ENCODE measurements at regions not wholly inside any gene's neighbourhood (a gene's known extent, or its start where the extent isn't known, plus 50 kb on each side); places are given as distances from the start of the nearest gene placed in this dataset.

DNA sequence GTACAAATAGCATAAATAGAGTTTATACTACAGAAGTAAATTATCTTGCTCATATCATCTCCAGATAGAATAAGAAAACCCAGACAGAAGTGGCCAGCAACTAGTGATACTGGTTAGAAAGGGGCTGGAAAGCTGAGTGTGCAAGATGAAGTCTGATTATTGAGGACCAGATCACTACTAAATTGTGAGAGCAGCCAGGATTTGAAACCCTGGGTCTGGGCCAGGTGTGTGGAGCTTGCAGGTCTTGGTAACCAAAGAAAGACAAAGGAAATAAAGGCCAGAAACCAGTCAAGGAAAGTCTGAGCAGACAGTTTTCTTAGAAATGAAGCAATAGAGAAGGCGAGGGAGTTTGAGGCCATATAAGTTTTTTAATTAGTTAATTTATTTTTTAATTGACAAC lies 611.8 kb downstream of the ETNK1 start:
- TF ChIP-seq, protein P1, sequence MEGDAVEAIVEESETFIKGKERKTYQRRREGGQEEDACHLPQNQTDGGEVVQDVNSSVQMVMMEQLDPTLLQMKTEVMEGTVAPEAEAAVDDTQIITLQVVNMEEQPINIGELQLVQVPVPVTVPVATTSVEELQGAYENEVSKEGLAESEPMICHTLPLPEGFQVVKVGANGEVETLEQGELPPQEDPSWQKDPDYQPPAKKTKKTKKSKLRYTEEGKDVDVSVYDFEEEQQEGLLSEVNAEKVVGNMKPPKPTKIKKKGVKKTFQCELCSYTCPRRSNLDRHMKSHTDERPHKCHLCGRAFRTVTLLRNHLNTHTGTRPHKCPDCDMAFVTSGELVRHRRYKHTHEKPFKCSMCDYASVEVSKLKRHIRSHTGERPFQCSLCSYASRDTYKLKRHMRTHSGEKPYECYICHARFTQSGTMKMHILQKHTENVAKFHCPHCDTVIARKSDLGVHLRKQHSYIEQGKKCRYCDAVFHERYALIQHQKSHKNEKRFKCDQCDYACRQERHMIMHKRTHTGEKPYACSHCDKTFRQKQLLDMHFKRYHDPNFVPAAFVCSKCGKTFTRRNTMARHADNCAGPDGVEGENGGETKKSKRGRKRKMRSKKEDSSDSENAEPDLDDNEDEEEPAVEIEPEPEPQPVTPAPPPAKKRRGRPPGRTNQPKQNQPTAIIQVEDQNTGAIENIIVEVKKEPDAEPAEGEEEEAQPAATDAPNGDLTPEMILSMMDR (conservative IDR thresholded peaks at IDR 0.05) = no peak
- TF ChIP-seq ZFX (IDR thresholded peaks at IDR 0.05) = no peak

All from C4-2B (cell line).